ENCODE measurements at regions not wholly inside any gene's neighbourhood (a gene's known extent, or its start where the extent isn't known, plus 50 kb on each side); places are given as distances from the start of the nearest gene placed in this dataset.

GRCh38 chr11:115999437-115999836, 495.2 kb upstream of the CADM1 start:
- Histone ChIP-seq H3K4me3 (ENCODE audit: low read length) (no peak overlapping the region), H3K27me3 (ENCODE audit: insufficient read depth, low read depth, low read length) (no peaks in the 10 kb centered on the region), H3K27ac (ENCODE audit: low read length) (no peak overlapping the region), H3K9me3 (ENCODE audit: low read length) (no peaks in the 10 kb centered on the region), H3K9ac (ENCODE audit: low read length) (no peak overlapping the region), H3K4me2 (ENCODE audit: low read length) (no peak overlapping the region), H3K79me2 (replicated peaks; ENCODE audit: insufficient read depth, low read length) (no peaks in the 10 kb centered on the region), H2AFZ (ENCODE audit: low read depth, low read length) (no peak overlapping the region), H4K20me1 (ENCODE audit: insufficient read depth) (no peaks in the 10 kb centered on the region), H3K9me2 (ENCODE audit: insufficient read depth, low read length) (no peaks in the 10 kb centered on the region), H3F3A (ENCODE audit: insufficient read depth, low read length, poor library complexity, severe bottlenecking) (no peaks in the 10 kb centered on the region), H3K36me3 (ENCODE audit: insufficient read depth, low read length) (no peaks in the 10 kb centered on the region)
- TF ChIP-seq RAD21 (conservative IDR thresholded peaks at IDR 0.05) (no peak), TAF1 (IDR thresholded peaks at IDR 0.05; ENCODE audit: low read depth) (no peak), EP300 (conservative IDR thresholded peaks at IDR 0.05; ENCODE audit: poor library complexity, severe bottlenecking) (no peak), POLR2AphosphoS5 (IDR thresholded peaks at IDR 0.05) (no peak), MXI1 (conservative IDR thresholded peaks at IDR 0.05; ENCODE audit: poor library complexity, severe bottlenecking) (no peak), EZH2 (IDR thresholded peaks at IDR 0.05; ENCODE audit: borderline replicate concordance, insufficient read depth, low read length, poor library complexity, severe bottlenecking) (no peak), SMC3 (conservative IDR thresholded peaks at IDR 0.05; ENCODE audit: poor library complexity) (no peak)
- TF ChIP-seq, protein P1, sequence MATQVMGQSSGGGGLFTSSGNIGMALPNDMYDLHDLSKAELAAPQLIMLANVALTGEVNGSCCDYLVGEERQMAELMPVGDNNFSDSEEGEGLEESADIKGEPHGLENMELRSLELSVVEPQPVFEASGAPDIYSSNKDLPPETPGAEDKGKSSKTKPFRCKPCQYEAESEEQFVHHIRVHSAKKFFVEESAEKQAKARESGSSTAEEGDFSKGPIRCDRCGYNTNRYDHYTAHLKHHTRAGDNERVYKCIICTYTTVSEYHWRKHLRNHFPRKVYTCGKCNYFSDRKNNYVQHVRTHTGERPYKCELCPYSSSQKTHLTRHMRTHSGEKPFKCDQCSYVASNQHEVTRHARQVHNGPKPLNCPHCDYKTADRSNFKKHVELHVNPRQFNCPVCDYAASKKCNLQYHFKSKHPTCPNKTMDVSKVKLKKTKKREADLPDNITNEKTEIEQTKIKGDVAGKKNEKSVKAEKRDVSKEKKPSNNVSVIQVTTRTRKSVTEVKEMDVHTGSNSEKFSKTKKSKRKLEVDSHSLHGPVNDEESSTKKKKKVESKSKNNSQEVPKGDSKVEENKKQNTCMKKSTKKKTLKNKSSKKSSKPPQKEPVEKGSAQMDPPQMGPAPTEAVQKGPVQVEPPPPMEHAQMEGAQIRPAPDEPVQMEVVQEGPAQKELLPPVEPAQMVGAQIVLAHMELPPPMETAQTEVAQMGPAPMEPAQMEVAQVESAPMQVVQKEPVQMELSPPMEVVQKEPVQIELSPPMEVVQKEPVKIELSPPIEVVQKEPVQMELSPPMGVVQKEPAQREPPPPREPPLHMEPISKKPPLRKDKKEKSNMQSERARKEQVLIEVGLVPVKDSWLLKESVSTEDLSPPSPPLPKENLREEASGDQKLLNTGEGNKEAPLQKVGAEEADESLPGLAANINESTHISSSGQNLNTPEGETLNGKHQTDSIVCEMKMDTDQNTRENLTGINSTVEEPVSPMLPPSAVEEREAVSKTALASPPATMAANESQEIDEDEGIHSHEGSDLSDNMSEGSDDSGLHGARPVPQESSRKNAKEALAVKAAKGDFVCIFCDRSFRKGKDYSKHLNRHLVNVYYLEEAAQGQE (IDR thresholded peaks at IDR 0.05; ENCODE audit: borderline replicate concordance): no peak
- TF ChIP-seq, protein P2, sequence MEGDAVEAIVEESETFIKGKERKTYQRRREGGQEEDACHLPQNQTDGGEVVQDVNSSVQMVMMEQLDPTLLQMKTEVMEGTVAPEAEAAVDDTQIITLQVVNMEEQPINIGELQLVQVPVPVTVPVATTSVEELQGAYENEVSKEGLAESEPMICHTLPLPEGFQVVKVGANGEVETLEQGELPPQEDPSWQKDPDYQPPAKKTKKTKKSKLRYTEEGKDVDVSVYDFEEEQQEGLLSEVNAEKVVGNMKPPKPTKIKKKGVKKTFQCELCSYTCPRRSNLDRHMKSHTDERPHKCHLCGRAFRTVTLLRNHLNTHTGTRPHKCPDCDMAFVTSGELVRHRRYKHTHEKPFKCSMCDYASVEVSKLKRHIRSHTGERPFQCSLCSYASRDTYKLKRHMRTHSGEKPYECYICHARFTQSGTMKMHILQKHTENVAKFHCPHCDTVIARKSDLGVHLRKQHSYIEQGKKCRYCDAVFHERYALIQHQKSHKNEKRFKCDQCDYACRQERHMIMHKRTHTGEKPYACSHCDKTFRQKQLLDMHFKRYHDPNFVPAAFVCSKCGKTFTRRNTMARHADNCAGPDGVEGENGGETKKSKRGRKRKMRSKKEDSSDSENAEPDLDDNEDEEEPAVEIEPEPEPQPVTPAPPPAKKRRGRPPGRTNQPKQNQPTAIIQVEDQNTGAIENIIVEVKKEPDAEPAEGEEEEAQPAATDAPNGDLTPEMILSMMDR (IDR thresholded peaks at IDR 0.05; ENCODE audit: poor library complexity, severe bottlenecking): no peak

DNA sequence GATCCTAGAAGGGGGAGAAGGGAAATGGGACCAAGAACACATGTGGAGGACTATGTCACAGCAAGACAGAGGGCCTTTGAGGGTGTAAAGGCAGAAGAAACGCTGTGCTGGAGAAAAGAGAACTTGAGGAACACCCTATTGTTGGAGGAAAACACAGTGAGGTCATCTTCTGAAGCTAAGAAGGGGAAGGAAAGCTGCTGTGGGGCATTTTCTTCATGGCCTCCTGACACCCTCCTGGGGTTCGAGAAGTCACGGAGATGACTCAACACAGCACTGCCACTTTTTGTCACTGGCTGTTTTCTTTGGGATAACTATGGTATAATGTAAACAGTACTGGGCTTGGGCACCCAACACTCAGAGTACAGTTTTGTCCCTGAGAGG, 492.6 kb upstream of the CADM1 start:
- no peak for TF ChIP-seq EP300 (conservative IDR thresholded peaks at IDR 0.05; ENCODE audit: poor library complexity, severe bottlenecking)
- TF ChIP-seq, protein P2 (IDR thresholded peaks at IDR 0.05; ENCODE audit: poor library complexity, severe bottlenecking): no peak
- no peak for TF ChIP-seq TAF1 (IDR thresholded peaks at IDR 0.05; ENCODE audit: low read depth)
- no peak for TF ChIP-seq SMC3 (conservative IDR thresholded peaks at IDR 0.05; ENCODE audit: poor library complexity)
- no peak for TF ChIP-seq RAD21 (conservative IDR thresholded peaks at IDR 0.05)
- TF ChIP-seq, protein P1 (IDR thresholded peaks at IDR 0.05; ENCODE audit: borderline replicate concordance): no peak
- H3K4me2 ChIP-seq (ENCODE audit: low read length): no peak overlapping the region

More for the DNA sequence above, 492.6 kb upstream of the CADM1 start:
- no peaks in the 10 kb centered on the region for H3K27me3 ChIP-seq (ENCODE audit: insufficient read depth, low read depth, low read length)
- no peak overlapping the region for H3K27ac ChIP-seq (ENCODE audit: low read length)
- H3K9ac ChIP-seq (ENCODE audit: low read length): no peak overlapping the region
- no peaks in the 10 kb centered on the region for H4K20me1 ChIP-seq (ENCODE audit: insufficient read depth)
- no peaks in the 10 kb centered on the region for H3K9me3 ChIP-seq (ENCODE audit: low read length)
- no peaks in the 10 kb centered on the region for H3F3A ChIP-seq (ENCODE audit: insufficient read depth, low read length, poor library complexity, severe bottlenecking)
- no peaks in the 10 kb centered on the region for H3K79me2 ChIP-seq (replicated peaks; ENCODE audit: insufficient read depth, low read length)
- H3K36me3 ChIP-seq (ENCODE audit: insufficient read depth, low read length): no peaks in the 10 kb centered on the region
- no peak overlapping the region for H2AFZ ChIP-seq (ENCODE audit: low read depth, low read length)
- no peak overlapping the region for H3K4me3 ChIP-seq (ENCODE audit: low read length)
- no peaks in the 10 kb centered on the region for H3K9me2 ChIP-seq (ENCODE audit: insufficient read depth, low read length)

Data from neural cell (in vitro differentiated cells).